GM21360 (cell line): ENCODE measurements at regions not wholly inside any gene's neighbourhood (a gene's known extent, or its start where the extent isn't known, plus 50 kb on each side); places are given as distances from the start of the nearest gene placed in this dataset.

Experiments used
- ATAC-seq: cut with Tn5 transposase; IDR thresholded peaks from one replicate; pipeline ENCODE4 v1.9.1; 2021; ENCODE audit warnings: mild to moderate bottlenecking, moderate library complexity; ENCODE audit not compliant: unreplicated experiment

DNA sequence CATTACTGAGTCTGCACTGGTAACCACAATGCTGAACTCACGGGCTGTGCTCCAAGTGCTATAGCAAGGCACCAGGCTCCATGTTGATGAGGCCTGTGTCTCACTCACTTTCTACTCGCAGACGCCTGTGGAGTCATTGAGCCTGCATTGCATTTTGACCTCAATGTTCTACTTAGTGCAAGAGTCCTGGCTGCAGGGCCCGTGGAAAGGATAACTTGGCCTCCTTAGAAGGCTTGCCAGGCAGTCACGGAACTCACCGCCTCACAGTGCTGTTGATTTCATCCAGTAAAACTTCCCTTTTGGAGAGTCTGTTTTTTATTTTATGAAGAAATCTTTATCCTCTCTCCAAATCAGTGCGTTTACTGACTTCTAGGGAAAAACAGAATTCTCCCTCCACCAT, 290.4 kb downstream of the RNF144A start:
- no peak for ATAC-seq

DNA sequence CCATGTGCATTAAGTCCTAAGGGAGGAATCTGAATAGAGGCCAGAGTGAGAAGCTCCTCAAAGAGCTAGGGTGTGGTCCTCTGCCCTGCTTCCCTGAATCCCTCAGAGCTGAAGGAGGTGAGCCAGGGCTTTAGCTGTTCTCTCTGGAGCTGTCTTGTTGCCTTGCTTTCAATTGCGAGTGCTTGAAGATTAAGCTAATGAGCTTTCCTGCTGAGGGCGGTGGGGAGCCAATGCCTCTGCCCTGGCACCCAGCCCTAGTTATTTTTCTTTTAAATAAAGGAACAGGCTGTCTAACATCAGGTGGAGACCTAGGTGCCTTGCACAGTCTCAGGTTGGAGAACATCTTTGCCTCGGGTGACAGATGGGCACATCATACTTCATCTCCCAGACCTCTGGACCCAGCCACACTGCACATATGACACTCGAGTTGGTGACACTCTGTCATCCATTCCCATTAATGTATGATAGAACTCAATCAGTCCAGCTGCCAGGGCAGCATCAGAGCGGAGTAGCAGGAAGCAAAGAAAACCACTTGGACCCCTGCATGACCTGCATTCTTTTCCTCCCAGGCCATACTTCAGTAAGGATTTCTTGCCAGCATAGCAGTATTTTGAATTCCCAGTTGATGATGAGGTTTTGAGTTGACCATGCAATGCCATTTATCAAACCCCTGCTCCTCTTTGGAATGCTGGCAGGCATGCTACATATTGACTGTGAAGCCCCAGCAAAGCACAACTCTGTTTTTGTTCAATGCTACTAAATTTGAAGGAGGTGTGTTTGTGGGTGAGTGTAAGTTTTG, 292.7 kb downstream of the RNF144A start:
- no peak for ATAC-seq

- ATAC-seq: no peak
Observed at GRCh38 chr2:7210712-7211111, 293.5 kb downstream of the RNF144A start.

GRCh38 chr2:7225848-7226247, 308.6 kb downstream of the RNF144A start:
- no peak for ATAC-seq

GRCh38 chr2:7226501-7226900, 309.3 kb downstream of the RNF144A start:
- no peak for ATAC-seq

DNA sequence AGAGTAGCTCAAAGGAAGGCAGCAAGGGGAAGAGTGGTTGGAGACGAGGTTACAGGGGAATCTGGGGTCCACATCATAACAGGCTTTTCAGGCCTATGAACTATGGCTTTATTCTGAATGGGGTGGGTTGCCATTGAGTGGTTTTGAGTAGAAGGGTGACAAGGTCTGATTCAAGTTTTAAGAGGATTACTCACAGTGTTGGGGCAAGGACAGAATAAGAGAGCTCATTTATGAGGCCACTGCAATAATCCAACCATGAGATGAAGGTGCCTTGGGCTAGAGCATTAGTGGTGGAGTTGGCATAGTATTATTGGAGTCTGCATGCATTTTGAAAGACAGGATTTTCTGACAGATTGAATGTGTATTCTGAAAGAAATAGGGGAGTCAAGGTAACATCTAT, 315.9 kb downstream of the RNF144A start:
- no peak for ATAC-seq

- no peak for ATAC-seq
Observed at GRCh38 chr2:7237466-7237865, 320.3 kb downstream of the RNF144A start.

DNA sequence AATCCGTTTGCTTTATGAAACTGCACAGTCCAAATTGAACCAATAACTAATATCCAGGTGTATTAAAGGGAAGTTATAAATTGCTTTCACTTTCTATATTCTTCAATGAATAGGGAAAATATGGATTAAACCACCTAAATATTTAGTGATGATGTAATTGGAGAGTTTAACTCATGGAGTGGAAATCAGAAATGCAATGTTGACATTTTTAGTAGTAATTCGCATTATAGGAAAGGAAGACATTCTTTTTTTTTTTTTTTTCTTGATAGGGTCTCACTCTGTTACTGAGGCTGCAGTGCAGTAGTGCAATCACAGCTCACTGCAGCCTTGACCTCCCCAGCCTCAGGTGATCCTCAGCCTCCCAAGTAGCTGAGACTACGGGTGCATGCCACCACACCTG, 321.9 kb downstream of the RNF144A start:
- ATAC-seq: no peak

GRCh38 chr2:7241041-7241745, 324.0 kb downstream of the RNF144A start:
- no peak for ATAC-seq

DNA sequence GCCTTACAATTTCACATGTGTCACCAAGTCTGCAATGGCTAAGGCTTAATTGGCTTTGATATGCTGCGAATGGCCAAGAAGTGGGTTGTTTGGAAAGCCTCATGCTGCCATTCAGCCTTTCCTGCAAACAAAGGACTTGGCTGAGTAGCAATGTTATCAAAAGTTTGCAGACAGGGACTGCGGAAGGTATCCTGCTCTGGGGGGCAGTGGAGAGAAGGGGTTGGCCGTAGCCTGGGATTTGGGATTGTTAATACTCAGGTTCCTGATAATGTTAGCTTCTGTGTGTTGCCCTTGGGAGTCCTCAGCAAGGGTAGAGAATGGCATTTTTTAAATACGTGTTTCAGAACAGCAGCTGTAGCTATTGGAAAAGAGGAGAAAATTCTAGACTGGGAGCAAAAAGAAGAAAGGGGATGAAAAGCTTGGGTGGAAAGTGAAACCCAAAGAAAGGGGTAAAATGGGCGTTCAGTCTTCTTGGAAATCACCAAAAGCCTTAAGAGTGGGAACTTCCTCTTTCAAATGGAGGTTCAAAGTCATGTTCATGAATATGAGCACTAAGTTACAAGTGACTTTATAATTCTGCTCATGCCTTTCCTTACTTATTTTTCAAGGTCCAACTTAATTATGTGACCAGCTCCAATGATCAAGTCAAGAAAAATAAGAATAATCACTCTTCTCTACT, 325.1 kb downstream of the RNF144A start:
- ATAC-seq: no peak

DNA sequence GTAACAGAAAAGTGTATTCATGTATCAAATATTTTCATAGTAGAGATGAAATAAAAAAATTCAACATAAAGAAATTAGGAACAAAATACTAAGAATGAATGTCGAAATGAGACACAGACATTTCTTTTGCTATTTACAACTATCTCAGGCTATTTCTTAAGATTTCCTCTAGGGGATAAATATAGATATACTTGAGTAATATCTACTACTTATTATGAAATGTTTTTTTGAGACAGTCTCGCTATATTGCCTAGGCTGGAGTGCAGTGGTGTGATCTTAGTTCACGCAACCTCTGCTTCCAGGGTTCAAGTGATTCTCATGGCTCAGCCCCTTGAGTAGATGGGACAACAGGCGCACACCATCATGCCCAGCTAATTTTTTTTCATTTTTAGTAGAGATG, 326.1 kb downstream of the RNF144A start:
- ATAC-seq: no peak

DNA sequence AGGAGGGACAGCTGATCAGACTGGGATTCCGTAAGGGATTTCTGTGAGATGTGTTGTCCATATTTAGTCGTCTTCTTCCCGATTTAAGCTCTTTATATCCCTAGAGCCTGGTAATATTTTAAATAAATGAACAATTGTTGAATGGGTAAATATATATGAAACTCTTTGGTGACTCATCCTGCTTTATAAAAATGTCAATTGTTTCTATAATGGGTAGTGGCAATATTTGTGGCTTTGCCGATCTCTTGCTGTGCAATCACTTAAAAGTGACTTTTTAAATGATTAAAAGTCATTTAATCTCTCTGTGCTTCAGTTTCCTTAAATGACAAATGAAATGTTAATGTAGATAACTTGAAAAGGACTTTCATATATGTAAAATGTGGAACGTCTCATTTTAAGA, 339.2 kb downstream of the RNF144A start:
- no peak for ATAC-seq

DNA sequence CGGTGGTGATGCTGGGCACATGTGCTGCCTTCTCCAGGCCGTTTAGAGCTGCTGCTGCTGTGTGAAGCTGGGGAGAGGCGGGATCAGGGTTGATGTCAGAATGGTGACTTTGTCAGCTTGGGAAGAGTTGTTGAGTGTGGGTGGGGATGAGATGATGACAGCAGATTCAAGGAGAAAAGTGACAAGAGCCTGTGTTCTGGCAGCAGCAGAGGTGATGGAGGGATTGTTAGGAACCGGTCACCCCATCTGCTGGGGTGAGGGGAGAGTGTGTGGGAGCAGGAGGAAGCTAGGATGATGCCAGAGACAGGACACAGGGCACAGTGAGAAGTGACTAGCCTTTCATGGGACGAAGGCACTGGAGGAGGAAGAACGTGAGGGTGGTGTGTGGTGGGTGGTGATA, 345.5 kb downstream of the RNF144A start:
- no peak for ATAC-seq

DNA sequence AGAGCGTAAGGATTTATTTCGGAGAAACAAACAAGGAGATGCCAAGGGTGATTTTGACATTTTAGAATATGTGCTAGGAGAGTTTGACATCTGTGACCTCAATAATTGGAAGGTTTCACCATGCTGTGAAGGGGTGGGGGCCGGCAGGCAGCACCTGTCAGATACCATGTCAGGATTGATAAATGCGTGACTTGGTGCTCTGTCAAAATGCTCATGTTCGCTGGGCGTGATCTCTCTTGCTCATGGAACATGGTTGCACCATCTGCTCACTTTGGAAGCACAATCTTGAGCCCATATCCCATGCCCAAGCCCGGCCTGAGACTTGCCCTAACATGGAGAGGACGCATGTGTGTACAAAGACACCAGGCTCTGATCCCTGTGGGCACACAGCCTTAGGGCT, 347.6 kb downstream of the RNF144A start:
- ATAC-seq: no peak

- no peak for ATAC-seq
Observed at GRCh38 chr2:7265286-7265685, 348.1 kb downstream of the RNF144A start.

DNA sequence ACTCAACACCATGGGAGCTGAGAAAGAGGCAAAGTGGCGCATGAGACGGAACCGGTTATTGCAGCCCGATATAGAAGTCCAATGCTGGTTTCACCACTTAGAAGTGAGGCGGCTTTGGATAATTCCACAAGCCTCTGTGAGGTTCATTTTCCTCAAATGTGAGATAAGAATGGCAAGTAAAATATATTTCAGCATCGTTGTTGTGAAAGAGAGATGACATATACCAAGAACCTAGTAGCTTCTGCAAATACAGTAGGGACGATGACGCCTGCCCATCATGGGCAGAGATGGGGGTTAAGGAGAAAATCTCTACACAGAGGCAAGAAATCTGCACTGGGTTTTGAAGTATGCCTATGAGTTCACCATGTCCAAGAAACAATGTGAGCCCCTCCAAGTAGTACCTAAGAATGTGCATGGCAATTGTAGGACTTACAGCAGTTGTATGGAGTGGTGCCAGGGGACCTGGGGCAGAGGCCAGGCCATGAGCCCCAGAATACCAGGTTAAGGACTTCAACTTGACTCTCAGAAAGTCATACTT, 352.0 kb downstream of the RNF144A start:
- ATAC-seq: no peak

- no peak for ATAC-seq
Observed at GRCh38 chr2:7270011-7270431, 352.8 kb downstream of the RNF144A start.

DNA sequence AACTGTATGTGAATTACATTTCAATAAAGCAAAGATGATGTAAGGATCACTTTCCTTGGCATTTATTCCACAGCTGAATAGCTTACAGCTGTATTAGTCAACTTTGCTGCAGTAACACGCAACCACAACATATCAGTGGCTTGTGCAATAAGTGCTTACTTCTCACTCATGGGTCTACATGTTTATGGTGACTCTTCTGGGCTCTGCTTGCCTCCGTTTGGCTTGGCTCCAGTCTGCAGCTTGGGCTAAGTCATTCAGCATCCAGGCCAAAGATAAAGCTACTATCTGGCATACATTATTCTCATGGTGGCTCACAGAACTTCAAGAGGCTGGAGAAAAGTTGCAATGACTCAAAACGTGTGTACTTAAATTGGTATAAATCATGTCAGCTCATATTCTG, 355.0 kb downstream of the RNF144A start:
- no peak for ATAC-seq

DNA sequence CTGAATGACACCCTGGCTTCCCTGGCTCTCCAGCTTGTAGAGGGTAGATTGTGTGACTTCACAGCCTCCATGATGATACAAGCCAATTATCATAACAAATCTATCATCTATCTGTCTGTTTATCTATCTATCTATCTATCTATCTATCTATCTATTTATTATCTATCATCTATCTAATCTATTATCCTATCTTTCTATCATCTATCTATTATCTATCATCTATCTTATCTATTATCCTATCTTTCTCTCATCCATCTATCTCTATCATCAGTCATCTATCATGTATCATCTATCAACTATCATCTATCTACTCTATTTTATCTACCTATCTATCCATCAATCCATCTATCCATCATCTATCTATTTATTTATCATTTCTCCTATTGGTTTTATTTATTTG, 361.8 kb downstream of the RNF144A start:
- no peak for ATAC-seq

DNA sequence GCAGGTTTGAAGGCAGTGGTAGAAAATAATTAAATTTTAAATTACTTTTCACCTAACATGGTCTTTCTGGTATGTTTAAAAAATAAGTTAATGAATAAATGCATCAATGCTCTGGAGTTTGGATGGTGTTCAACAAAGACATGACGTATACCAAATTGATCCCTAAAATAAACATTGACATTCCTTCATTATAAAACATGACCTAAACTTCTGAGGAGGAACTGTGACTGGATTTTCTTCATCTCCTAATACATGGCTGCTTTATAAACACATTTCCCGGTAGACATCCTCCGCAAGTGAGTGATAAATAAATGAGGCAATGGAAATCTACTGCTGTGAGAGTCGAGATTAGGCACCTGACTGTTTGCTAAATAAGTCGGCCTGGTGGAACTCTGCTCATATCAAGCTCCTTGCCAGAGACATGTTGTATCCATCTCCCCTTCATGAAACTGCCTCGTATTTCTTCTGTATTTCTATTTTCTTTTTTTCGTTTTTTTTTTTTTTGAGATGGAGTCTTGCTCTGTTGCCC, 362.3 kb downstream of the RNF144A start:
- ATAC-seq: no peak

GRCh38 chr2:7280790-7281189, 363.6 kb downstream of the RNF144A start:
- ATAC-seq: no peak
